ENCODE measurements at regions not wholly inside any gene's neighbourhood (a gene's known extent, or its start where the extent isn't known, plus 50 kb on each side); places are given as distances from the start of the nearest gene placed in this dataset.

DNA sequence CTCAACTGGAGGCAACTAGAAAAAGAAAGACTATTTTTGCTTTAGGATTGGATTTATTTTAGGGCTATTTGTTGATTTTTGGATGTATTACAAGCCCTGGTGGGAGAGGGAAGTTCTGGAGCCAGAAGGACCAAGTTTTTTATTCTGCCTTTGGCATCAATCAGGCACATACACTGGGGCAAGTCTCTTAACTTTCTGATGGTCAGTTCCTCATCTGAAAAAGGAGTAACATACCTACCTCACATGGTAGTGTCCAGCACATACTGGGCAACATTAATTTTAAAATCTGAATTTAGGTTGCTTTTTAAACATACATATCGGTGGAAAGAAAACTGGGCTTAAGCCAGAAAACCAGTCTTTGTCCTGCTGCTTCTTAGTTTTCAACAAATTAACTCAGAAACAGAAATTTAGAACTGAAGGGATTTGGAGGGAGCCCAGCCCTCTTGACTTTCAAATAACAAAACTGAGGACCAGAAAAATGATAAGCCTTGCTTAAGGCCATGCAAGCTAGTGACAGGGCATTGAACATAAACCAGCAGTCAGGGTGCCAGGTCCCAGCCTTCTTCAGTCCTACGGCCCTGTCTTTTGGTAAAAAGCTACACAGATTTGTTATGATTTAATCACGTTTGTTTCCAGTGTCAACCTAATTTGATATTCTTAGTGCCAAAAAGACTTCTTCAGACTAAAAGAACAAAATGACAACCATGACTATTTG is 90.2 kb upstream of the SLC38A2 start:
- TF ChIP-seq ZNF274 (IDR thresholded peaks at IDR 0.05; ENCODE audit: low read depth, low read length): no peak
- TF ChIP-seq SUZ12 (IDR thresholded peaks at IDR 0.05; ENCODE audit: extremely low read depth, insufficient read depth, insufficient read length): no peak
- no peak for TF ChIP-seq YY1 (IDR thresholded peaks at IDR 0.05; ENCODE audit: insufficient read depth, insufficient read length)

Data from NT2/D1 (cell line).